Spleen (tissue), 7 donors: ENCODE measurements at regions not wholly inside any gene's neighbourhood (a gene's known extent, or its start where the extent isn't known, plus 50 kb on each side); places are given as distances from the start of the nearest gene placed in this dataset.

Experiments
- POLR2A ChIP-seq, 3 donors: fragments of 450-650 bp; IDR thresholded peaks; one replicate each; pipeline ENCODE4 v1.5.1; 2017; ENCODE audit warnings: antibody characterized with exemption in 3 of 3, mild to moderate bottlenecking in 1 of 3
- POLR2AphosphoS5 ChIP-seq, 3 donors: sonication (generic); formaldehyde crosslinking; IDR thresholded peaks; one replicate each; pipeline ENCODE4 v1.5.1; 2017; ENCODE audit warnings: antibody characterized with exemption in 3 of 3
- TF ChIP-seq, protein P1 (sequence below), 11 experiments: fragments of 200-600 bp in 7 of 11; fragments of 450-650 bp in 4 of 11; sonication (generic) in 4 of 11; IDR thresholded peaks in 8 of 11; conservative IDR thresholded peaks in 3 of 11; 1 replicate in 7 of 11; 2 replicates in 4 of 11; pipeline versions ENCODE4 v1.4.0 to v1.8.0; 2016 to 2021; ENCODE audit warnings: antibody characterized with exemption in 11 of 11, inconsistent platforms in 4 of 11, mild to moderate bottlenecking in 1 of 11
- donor health status: DM: no; HTN: no; CAD: no; lungs with moderate emphysema.
- donor health status: DM: no; HTN: no; CAD: no.
- donor health status: DM: no; HTN: no; CAD: no.

DNA sequence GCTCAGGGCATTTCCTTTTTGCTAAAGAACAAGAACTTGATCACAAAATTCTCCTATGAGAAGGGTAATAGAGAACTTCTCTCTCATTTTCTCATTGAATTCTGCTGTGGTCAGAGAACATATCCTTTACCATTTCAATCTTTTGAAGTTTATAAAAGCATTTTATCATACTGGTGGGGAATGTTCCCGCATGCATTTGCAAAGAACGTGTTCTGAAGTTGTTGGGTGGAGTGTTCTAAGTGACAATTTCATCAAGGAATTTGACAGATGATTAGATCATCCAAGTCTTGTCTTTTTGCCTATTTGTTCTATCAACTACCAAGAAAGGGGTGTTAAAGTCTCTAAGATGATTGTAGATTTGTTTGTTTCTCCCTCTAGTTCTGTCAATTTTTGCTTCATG is 163.4 kb upstream of the FREM1 start:
- TF ChIP-seq, protein P1, sequence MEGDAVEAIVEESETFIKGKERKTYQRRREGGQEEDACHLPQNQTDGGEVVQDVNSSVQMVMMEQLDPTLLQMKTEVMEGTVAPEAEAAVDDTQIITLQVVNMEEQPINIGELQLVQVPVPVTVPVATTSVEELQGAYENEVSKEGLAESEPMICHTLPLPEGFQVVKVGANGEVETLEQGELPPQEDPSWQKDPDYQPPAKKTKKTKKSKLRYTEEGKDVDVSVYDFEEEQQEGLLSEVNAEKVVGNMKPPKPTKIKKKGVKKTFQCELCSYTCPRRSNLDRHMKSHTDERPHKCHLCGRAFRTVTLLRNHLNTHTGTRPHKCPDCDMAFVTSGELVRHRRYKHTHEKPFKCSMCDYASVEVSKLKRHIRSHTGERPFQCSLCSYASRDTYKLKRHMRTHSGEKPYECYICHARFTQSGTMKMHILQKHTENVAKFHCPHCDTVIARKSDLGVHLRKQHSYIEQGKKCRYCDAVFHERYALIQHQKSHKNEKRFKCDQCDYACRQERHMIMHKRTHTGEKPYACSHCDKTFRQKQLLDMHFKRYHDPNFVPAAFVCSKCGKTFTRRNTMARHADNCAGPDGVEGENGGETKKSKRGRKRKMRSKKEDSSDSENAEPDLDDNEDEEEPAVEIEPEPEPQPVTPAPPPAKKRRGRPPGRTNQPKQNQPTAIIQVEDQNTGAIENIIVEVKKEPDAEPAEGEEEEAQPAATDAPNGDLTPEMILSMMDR (IDR thresholded peaks at IDR 0.05 in 8 of 11, conservative IDR thresholded peaks at IDR 0.05 in 3 of 11), result no peak
- TF ChIP-seq POLR2AphosphoS5 (IDR thresholded peaks at IDR 0.05) (no peak), POLR2A (IDR thresholded peaks at IDR 0.05) (no peak)
